ENCODE measurements at regions not wholly inside any gene's neighbourhood (a gene's known extent, or its start where the extent isn't known, plus 50 kb on each side); places are given as distances from the start of the nearest gene placed in this dataset.
A peak's percentile ranks its signal among the peaks of the same experiment; 100 is the strongest.
"Not testable (repeated sequence)": the region's sequence is repeated elsewhere in the genome, so short reads cannot be mapped to it uniquely, and the experiment has no call there.

DNA sequence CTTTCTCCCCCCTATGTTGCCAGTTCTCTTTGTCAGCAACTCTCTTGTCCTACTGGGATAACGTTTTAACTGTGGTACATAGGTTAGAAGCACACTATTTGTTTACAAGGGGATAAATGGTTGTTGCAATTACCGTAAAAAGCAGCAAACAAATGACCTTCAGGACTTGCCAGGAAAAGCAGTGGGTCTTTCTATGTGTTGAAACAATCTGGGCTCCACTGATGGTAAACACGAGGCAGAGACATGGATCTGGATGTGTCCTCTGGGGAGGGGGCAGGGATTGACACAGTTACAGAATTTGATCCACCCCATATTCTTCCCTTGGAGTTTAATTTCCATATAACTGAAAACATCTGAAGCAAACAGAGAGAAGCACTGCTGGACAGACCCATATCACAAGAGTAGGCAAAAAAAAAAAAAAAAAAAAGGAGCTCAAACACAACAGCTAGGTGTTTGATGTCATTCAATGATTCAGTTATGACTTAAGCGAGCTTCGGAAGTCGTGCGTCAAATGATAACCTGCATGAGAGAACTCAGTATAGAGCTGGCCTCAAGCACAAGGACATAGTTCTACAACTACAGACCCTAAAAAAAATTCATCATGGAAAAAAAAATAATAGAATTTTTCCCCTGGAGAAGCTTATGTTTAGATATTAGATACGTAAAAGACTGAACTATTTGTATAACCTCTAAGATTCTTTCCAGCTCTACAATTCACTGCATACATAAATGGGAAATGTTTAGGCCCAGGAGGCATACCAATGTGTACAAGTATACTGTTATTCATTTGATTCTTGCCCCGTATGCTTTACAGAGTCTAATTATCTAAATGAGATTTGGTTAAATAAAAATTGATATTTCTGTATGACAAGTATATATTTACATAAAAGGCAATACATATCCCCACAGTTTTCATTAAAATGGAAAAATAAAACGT is 127.7 kb downstream of the ALDH8A1 start:
- no peak for DNase-seq (ENCODE audit: low read depth, low spot score)

DNA sequence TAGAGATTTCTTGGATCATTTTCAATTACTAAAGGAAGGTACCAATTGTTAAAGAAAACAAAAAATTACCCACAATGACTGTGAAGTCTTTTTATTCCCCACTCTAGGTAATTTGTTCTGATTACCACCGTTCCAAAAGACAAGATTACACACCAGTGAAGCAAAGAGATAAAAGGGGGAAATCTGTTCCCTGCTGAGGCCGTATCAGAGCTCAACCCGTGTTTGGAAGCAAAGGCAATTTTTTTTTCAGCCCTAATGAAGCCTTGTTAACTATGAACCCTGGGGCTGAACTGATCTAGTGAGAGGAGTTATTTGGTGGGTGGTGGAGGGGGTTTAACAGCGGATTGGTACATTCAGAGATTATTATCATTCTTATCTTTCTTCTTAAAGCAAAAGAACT is 128.5 kb downstream of the ALDH8A1 start:
- DNase-seq (ENCODE audit: low read depth, low spot score): no peak

GRCh38 chr6:134819863-134820800 is 129.8 kb downstream of the ALDH8A1 start:
- no peak for DNase-seq (ENCODE audit: low read depth, low spot score)

DNA sequence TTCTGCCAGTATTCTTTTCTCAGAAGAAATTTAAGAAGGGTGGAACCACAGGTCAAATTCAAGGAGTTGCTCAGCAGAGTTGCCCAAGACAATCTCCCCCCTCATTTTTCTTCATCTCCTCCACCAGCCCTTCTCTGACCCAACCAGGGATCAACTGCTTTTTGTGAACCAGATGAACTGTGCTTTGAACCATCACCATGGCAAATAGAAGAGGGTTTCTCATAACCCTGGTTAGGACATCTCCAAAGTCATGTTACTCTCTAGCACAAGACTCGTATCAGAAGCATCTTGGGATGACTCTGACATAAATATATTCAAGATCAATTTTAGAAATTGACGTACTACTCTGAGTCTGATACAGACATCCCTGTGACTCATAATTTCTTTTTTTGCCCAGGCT is 130.7 kb downstream of the ALDH8A1 start:
- no peak for DNase-seq (ENCODE audit: low read depth, low spot score)

- no peak for DNase-seq (ENCODE audit: low read depth, low spot score)
Measured at GRCh38 chr6:134817448-134817847, 132.5 kb downstream of the ALDH8A1 start.

DNA sequence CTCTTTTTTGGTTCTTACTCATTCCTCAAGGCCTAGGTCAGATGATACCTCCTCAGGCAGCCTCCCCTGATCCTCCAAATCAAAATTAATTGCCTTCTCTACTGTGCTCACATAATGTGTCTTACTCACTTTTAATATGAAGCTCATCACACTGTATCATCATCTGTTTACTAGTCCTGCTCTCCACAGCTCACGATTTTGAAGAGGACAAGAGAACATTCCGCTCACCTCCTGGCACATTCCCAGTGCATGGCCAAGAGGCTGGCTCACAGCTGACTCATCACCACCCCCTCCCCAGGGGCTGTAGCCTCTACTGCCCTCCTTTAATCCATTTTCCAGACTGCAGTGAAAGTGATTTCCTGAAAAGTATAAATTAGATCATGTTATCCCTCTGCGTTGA is 133.1 kb downstream of the ALDH8A1 start:
- DNase-seq (ENCODE audit: low read depth, low spot score): peak; percentile 55

DNA sequence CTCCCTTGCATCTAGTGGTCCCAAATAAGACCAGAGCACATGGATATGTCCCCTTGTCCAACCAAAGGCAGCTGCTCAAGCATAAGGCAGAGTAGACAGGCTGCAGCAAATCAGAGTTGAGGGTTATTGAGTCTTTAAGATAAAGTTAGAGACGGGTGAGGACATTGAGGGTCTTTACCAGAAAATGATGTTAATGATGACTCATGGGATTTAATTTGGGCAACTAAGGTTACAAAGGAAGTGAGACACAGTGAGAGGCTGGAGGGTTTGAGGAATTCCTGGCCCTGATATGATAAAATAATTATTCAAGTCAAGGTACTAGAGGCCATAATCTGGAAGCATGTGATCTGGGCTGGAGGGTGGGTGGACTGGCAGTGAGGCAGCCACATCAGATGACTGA is 133.6 kb downstream of the ALDH8A1 start:
- no peak for DNase-seq (ENCODE audit: low read depth, low spot score)

GRCh38 chr6:134814076-134814695 is 135.7 kb downstream of the ALDH8A1 start:
- no peak for DNase-seq (ENCODE audit: low read depth, low spot score)

- DNase-seq (ENCODE audit: low read depth, low spot score): no peak
Measured at GRCh38 chr6:134813146-134813545, 136.8 kb downstream of the ALDH8A1 start.

DNA sequence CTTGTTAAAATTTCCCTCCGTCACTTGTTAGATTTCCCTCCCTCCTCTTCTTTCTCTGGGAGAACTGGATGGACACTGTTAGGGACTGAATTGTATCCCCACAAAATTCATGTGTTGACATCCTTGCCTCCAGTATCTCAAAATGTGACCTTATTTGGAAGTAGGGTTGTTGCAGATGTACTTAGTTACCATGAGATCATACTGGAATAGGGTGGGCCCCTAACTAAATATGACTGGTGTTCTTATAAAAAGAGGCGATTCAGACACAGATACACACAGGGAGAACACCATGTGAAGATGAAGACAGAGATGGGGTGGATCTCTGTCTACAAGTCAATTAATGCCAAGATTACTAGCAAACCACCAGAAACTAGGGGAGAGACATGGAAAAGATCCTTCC is 139.5 kb downstream of the ALDH8A1 start:
- DNase-seq (ENCODE audit: low read depth, low spot score): no peak

- DNase-seq (ENCODE audit: low read depth, low spot score): no peak
Measured at GRCh38 chr6:134809130-134809529, 140.8 kb downstream of the ALDH8A1 start.

DNA sequence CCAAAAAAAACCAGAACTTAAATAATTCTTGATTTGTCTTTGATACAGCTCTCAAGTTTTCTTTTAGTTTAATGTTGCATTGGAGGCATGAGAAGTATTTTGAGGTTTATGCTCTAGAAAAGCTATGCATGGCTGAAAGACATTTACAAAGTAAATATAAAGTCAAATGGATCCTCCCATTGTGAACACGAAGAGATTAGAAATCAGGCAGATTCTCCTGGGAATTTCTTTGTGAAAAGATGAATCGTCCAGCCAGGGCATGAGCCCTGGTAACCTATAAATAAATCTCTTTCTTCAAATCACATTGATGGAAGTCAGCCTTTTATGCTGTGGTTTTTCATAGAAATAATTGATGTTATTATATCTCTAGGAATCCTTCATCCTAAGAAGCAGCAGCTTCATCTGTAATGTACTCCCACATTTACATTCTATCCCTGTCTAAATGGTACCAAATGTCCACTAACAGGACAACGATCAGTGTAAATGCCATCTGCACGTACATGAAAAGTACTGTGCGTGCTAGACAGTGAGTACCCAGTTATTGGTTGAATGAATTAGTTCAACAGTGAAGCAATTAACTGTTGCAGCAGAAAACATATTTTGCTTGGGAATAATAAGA is 143.6 kb downstream of the ALDH8A1 start:
- DNase-seq (ENCODE audit: low read depth, low spot score): no peak

DNA sequence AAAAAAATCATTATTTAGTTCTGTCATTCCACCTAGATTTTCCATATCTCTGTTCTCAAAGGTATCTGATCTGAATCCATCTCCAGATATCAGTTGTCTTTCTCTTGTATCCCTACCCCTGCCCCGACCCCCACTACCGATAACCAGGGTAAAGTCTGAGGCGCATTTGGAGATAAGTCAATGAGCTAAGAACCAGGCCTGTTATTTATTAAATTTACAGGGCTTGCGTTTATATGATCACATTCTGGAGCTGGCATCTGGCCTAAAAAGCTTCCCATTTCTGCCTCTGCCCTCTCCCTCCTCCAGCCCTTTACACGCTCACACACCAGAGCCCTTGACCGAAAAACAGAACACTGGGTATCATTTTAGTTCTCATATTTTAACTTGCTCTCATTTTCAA is 144.7 kb downstream of the ALDH8A1 start:
- DNase-seq (ENCODE audit: low read depth, low spot score): no peak

DNA sequence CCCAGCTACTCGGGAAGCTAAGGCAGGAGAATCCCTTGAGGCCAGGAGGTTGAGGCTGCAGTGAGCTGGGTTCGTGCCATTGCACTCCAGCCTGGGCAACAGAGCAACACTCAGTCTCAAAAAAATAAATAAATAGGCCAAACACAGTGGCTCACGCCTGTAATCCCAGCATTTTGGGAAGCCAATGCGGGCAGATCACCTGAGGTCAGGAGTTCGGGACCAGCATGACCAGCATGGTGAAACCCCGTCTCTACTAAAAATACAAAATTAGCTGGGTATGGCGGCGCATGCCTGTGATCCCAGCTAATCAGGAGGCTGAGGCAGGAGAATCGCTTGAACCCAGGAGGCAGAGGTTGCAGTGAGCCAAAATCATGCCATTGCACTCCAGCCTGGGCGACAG is 145.6 kb downstream of the ALDH8A1 start:
- DNase-seq (ENCODE audit: low read depth, low spot score): not testable (repeated sequence)

DNA sequence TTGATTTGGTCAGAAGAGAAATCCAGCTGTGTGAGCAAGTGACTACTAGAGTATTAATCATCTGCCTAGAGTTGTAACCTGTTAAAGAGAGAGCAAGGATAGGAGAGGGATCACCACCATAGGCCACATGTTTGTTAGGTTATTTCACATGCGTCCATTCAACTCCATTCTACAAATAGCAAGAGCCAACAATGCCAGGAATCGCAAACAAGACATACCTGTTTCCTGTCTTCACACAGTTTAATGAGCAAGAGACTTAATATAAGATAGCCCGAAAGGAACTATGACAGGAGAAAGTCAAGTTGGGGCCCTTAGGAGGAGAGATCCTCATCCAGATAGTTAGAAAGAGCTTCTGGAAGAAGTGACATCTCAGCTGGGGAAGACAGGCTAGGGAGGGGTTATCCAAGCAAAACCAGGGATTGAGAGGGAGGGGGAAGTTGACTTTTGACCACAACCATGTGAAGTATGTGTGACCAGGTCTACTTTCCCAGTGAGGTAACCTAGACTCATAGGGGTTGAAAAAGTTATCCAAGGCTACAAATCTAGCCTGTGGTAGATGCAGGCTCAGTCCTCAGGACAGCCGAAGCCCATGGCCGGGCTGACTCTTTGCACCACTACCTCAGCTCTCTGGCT is 147.4 kb downstream of the ALDH8A1 start:
- DNase-seq (ENCODE audit: low read depth, low spot score): no peak

- DNase-seq (ENCODE audit: low read depth, low spot score): no peak
Measured at GRCh38 chr6:134797400-134798113, 152.3 kb downstream of the ALDH8A1 start.

GRCh38 chr6:134795691-134796090 is 154.2 kb downstream of the ALDH8A1 start:
- no peak for DNase-seq (ENCODE audit: low read depth, low spot score)

DNA sequence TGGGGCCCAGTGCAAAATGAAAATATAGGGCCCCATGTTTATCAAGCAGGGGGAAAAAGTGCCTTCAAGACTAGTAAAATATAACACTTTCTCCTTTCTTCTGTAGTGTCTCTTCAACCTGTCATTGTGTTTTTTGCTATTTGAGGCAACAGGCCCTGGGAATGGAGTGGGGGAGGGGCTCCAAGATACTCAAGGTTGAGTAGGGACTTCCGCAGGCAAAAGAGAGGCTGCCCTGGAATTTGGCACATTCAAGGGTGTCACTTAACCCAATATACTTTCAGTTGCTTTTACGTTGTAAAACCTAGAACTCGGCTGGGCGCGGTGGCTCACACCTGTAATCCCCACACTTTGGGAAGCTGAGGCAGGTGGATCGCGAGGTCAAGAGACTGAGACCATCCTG is 154.9 kb downstream of the ALDH8A1 start:
- DNase-seq (ENCODE audit: low read depth, low spot score): no peak

DNA sequence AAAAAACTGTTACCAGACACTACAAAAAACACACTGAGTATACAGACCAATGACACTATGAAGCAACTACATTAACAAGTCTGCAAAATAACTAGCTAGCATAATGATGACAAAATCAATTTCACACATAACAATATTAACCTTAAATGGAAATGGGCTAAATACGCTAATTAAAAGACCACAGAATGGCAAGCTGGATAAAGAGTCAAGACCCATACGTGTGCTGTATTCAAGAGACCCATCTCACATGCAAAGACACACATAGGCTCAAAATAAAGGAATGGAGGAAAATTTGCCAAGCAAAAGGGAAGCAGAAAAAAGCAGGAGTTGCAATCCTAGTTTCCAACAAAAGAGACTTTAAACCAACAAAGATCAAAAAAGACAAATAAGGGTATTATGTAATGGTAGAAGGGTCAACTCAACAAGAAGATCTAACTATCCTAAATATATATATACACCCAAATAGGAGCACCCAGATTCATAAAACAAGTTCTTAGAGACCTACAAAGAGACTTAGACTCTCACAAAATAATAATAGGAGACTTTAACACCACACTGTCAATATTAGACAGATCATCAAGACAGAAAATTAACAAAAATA is 158.6 kb downstream of the ALDH8A1 start:
- not testable (repeated sequence) for DNase-seq (ENCODE audit: low read depth, low spot score)

Data from smooth muscle cell of the brain vasculature (primary cell).